A673 (cell line): ENCODE measurements at regions not wholly inside any gene's neighbourhood (a gene's known extent, or its start where the extent isn't known, plus 50 kb on each side); places are given as distances from the start of the nearest gene placed in this dataset.

Source experiments
- BruUV-seq: library from RNA; stranded (reverse); fragments of 400-500 nt; replicated peaks from 2 replicates; lab custom pipeline; 2021; lab: Mats Ljungman, UMichigan
- CTCF ChIA-PET: fragments of 300-600 bp; sonication (Branson Sonifier 250); formaldehyde crosslinking; loops from one replicate; lab custom pipeline; 2022; ENCODE audit warnings: antibody characterized with exemption; lab: Charles Lee
- POLR2A ChIA-PET: fragments of 300-600 bp; sonication (Branson Sonifier 250); formaldehyde crosslinking; loops from one replicate; lab custom pipeline; 2022; ENCODE audit warnings: antibody characterized with exemption; ENCODE audit not compliant: low non-redundant PET; lab: Charles Lee
- DNase-seq: peaks from one replicate; pipeline ENCODE4 v3.0.0-alpha.2; 2015; ENCODE audit warnings: low spot score
- H3K27ac ChIP-seq: fragments of 200-600 bp; sonication (generic); 2 replicates; pipeline ENCODE4 v1.5.1; 2016; ENCODE audit warnings: mixed run types, low read depth, mild to moderate bottlenecking, mixed read lengths, antibody characterized with exemption, low read length; ENCODE audit not compliant: poor library complexity, severe bottlenecking
- H3K27me3 ChIP-seq: fragments of 200-600 bp; sonication (generic); replicated peaks from 2 replicates; pipeline ENCODE4 v1.6.1; 2017; ENCODE audit warnings: mixed run types, low read depth, mild to moderate bottlenecking, mixed read lengths, antibody characterized with exemption, low read length; ENCODE audit not compliant: insufficient read depth, poor library complexity
- H3K36me3 ChIP-seq: fragments of 200-600 bp; sonication (generic); 2 replicates; pipeline ENCODE4 v1.6.1; 2016; ENCODE audit warnings: mixed run types, mild to moderate bottlenecking, mixed read lengths, antibody characterized with exemption, low read length; ENCODE audit not compliant: insufficient read depth, poor library complexity, severe bottlenecking
- H3K4me1 ChIP-seq: fragments of 200-600 bp; sonication (generic); 2 replicates; pipeline ENCODE4 v1.6.1; 2017; ENCODE audit warnings: mixed run types, mild to moderate bottlenecking, mixed read lengths, antibody characterized with exemption, low read length; ENCODE audit not compliant: insufficient read depth, poor library complexity, severe bottlenecking
- H3K4me3 ChIP-seq: fragments of 200-600 bp; sonication (generic); 2 replicates; pipeline ENCODE4 v1.5.1; 2016; ENCODE audit warnings: low read depth, mixed run types, mild to moderate bottlenecking, mixed read lengths, low read length; ENCODE audit not compliant: poor library complexity, severe bottlenecking
- H3K9me3 ChIP-seq: fragments of 200-600 bp; sonication (generic); 2 replicates; pipeline ENCODE4 v1.6.1; 2016; ENCODE audit warnings: mixed run types, low read depth, mild to moderate bottlenecking, mixed read lengths, antibody characterized with exemption, low read length; ENCODE audit not compliant: poor library complexity, severe bottlenecking
- CTCF ChIP-seq: fragments of 300-800, 200-600 bp; sonication (generic); conservative IDR thresholded peaks from 2 replicates; pipeline ENCODE4 v1.5.1; 2017; ENCODE audit warnings: low read depth, mild to moderate bottlenecking, antibody characterized with exemption, low read length, moderate library complexity, mixed read lengths
- EZH2 ChIP-seq: fragments of 200-600 bp; sonication (generic); IDR thresholded peaks from 2 replicates; pipeline ENCODE4 v1.6.1; 2017; ENCODE audit warnings: borderline replicate concordance, low read depth, mild to moderate bottlenecking, mixed read lengths, antibody characterized with exemption, low read length; ENCODE audit not compliant: poor library complexity, severe bottlenecking
- intact Hi-C: fragments of 100-400 bp; cut with micrococcal nuclease; formaldehyde crosslinking; loops from one replicate; pipeline ENCODE4 v1.10.0; 2022; ENCODE audit not compliant: unreplicated experiment

- no peaks in the 10 kb centered on the region for H3K4me1 ChIP-seq
- H3K9me3 ChIP-seq, result no peaks in the 10 kb centered on the region
- intact Hi-C loops, result no loop called here
- ChIA-PET POLR2A (no interaction called here), CTCF (no interaction called here)
- H3K27me3 ChIP-seq, result no peaks in the 10 kb centered on the region
- DNase-seq, result no peak
- no peak for TF ChIP-seq CTCF
- H3K36me3 ChIP-seq, result no peaks in the 10 kb centered on the region
- BruUV-seq, result no TSS peak
- H3K27ac ChIP-seq, result no peak overlapping the region
- H3K4me3 ChIP-seq, result no peak overlapping the region
These were observed 130.2 kb upstream of the SLC6A14 start for GRCh38 chrX:116306218-116306617.

GRCh38 chrX:116317409-116317808 is 119.0 kb upstream of the SLC6A14 start:
- DNase-seq, result peak; percentile 73
- ChIA-PET POLR2A (no interaction called here), CTCF (no interaction called here)
- Histone ChIP-seq H3K4me3 (no peak overlapping the region), H3K27me3 (no peaks in the 10 kb centered on the region), H3K36me3 (no peaks in the 10 kb centered on the region), H3K27ac (no peak overlapping the region), H3K9me3 (no peaks in the 10 kb centered on the region), H3K4me1 (no peaks in the 10 kb centered on the region)
- TF ChIP-seq EZH2, result no peak
- TF ChIP-seq CTCF, result no peak
- no TSS peak for BruUV-seq
- intact Hi-C loops, result no loop called here

DNA sequence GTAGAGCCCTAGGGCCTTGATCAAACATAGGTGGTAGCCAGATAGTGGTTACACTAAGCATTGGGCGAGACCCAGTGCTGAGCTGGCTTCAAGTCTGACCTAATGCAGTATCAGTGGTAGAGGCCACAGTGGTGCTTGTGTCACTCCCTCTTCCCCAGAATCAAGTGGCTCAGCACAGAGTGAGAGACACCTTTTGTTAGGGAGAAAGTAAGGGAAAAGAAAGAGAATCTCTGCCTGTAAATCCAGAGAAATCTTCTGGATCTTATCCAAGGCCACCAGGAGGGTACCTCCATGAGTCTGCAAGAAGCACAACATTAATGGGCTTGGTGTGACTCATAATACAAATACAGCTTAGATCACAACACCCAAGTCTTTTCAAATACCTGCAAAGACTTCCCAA is 117.7 kb upstream of the SLC6A14 start:
- Histone ChIP-seq H3K27me3 (no peaks in the 10 kb centered on the region), H3K9me3 (no peaks in the 10 kb centered on the region), H3K4me1 (no peaks in the 10 kb centered on the region), H3K4me3 (no peak overlapping the region), H3K27ac (no peak overlapping the region), H3K36me3 (no peaks in the 10 kb centered on the region)
- BruUV-seq, result no TSS peak
- no peak for DNase-seq
- intact Hi-C loops, result no loop called here
- ChIA-PET CTCF (no interaction called here), POLR2A (no interaction called here)
- TF ChIP-seq EZH2, result no peak
- no peak for TF ChIP-seq CTCF
